Astrocyte (in vitro differentiated cells and primary cell): ENCODE measurements at regions not wholly inside any gene's neighbourhood (a gene's known extent, or its start where the extent isn't known, plus 50 kb on each side); places are given as distances from the start of the nearest gene placed in this dataset.

ENCODE experiments used
- EZH2 ChIP-seq: IDR thresholded peaks from 2 replicates; pipeline ENCODE4 v1.6.1; 2012; ENCODE audit warnings: mild to moderate bottlenecking, low read length, inconsistent platforms; ENCODE audit not compliant: insufficient read depth
- TF ChIP-seq, protein P1 (sequence below): IDR thresholded peaks from 2 replicates; pipeline ENCODE4 v1.5.1; 2011; ENCODE audit warnings: low read depth, mild to moderate bottlenecking, inconsistent platforms, low read length, moderate library complexity; ENCODE audit not compliant: insufficient read depth

DNA sequence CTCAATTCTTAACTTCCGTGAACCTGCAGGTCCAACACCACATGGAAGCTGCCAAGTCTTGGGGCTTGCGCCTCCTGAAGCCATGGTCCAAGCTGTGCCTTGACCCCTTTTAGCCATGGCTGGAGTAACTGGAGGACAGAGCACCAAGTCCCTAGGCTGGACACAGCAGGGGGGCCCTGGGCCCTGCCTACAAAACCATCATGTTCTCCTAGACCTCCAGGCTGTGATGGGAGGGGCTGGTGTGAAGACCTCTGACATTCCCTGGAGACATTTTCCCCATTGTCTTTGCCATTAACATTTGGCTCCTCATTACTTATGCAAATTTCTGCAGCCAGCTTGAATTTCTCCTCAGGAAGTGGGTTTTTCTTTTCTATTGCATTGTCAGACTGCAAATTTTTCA is 570.1 kb downstream of the FSCB start:
- TF ChIP-seq, protein P1, sequence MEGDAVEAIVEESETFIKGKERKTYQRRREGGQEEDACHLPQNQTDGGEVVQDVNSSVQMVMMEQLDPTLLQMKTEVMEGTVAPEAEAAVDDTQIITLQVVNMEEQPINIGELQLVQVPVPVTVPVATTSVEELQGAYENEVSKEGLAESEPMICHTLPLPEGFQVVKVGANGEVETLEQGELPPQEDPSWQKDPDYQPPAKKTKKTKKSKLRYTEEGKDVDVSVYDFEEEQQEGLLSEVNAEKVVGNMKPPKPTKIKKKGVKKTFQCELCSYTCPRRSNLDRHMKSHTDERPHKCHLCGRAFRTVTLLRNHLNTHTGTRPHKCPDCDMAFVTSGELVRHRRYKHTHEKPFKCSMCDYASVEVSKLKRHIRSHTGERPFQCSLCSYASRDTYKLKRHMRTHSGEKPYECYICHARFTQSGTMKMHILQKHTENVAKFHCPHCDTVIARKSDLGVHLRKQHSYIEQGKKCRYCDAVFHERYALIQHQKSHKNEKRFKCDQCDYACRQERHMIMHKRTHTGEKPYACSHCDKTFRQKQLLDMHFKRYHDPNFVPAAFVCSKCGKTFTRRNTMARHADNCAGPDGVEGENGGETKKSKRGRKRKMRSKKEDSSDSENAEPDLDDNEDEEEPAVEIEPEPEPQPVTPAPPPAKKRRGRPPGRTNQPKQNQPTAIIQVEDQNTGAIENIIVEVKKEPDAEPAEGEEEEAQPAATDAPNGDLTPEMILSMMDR, result no peak
- no peak for TF ChIP-seq EZH2
